22Rv1 (cell line): ENCODE measurements at regions not wholly inside any gene's neighbourhood (a gene's known extent, or its start where the extent isn't known, plus 50 kb on each side); places are given as distances from the start of the nearest gene placed in this dataset.

Experiments
- H3K27ac ChIP-seq: fragments of 450-650 bp; 2 replicates; pipeline ENCODE4 v1.5.1; 2017
- ZFX ChIP-seq: fragments of 450-650 bp; IDR thresholded peaks from 2 replicates; pipeline ENCODE4 v1.6.1; 2017; ENCODE audit warnings: antibody characterized with exemption, borderline replicate concordance
- TF ChIP-seq, protein P1 (sequence below): fragments of 450-650 bp; IDR thresholded peaks from 2 replicates; pipeline ENCODE4 v1.5.1; 2017; ENCODE audit warnings: mild to moderate bottlenecking

DNA sequence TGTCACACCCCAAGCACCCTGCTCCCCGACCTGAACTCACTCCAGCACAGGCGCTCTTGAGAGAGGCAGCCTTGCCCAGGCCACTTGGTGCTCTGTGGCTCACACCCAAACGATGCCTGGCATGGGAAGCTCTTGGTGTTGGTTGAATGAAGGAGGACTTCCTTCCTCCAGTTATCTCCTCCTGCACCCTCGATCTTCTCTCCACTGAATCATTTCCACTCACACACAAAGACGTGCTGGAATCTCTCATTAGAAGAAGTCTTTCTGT is 90.5 kb upstream of the TRIM2 start:
- no peak for TF ChIP-seq ZFX
- TF ChIP-seq, protein P1, sequence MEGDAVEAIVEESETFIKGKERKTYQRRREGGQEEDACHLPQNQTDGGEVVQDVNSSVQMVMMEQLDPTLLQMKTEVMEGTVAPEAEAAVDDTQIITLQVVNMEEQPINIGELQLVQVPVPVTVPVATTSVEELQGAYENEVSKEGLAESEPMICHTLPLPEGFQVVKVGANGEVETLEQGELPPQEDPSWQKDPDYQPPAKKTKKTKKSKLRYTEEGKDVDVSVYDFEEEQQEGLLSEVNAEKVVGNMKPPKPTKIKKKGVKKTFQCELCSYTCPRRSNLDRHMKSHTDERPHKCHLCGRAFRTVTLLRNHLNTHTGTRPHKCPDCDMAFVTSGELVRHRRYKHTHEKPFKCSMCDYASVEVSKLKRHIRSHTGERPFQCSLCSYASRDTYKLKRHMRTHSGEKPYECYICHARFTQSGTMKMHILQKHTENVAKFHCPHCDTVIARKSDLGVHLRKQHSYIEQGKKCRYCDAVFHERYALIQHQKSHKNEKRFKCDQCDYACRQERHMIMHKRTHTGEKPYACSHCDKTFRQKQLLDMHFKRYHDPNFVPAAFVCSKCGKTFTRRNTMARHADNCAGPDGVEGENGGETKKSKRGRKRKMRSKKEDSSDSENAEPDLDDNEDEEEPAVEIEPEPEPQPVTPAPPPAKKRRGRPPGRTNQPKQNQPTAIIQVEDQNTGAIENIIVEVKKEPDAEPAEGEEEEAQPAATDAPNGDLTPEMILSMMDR: no peak
- H3K27ac ChIP-seq: no peak overlapping the region

DNA sequence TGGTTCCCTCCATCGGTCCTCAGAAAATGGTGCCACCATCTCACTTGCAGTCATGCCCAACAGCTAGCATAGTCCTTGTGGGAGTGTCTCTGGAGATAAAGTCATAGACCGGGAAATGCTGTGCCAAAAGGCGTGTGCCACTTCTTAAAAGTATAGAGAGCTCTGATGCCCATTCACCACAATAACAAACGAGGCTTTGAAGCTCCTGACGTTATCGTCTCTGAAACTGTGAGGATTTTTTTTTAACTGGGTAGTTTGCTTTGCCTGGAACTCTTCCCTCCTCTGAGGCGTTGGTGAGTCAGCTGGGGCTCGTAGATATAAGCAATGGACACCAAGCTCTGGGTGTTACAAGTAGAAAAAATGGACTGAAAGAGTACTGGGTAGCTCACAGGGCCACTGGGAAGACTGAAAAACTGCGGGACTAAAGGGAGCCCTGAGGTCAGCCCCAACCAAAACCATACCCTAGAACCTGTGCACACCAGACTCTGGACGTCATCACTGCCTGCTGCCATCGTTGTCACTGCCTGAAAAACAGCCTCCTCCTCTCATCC is 89.4 kb upstream of the TRIM2 start:
- TF ChIP-seq, protein P1: no peak
- TF ChIP-seq ZFX: no peak
- H3K27ac ChIP-seq: no peak overlapping the region

DNA sequence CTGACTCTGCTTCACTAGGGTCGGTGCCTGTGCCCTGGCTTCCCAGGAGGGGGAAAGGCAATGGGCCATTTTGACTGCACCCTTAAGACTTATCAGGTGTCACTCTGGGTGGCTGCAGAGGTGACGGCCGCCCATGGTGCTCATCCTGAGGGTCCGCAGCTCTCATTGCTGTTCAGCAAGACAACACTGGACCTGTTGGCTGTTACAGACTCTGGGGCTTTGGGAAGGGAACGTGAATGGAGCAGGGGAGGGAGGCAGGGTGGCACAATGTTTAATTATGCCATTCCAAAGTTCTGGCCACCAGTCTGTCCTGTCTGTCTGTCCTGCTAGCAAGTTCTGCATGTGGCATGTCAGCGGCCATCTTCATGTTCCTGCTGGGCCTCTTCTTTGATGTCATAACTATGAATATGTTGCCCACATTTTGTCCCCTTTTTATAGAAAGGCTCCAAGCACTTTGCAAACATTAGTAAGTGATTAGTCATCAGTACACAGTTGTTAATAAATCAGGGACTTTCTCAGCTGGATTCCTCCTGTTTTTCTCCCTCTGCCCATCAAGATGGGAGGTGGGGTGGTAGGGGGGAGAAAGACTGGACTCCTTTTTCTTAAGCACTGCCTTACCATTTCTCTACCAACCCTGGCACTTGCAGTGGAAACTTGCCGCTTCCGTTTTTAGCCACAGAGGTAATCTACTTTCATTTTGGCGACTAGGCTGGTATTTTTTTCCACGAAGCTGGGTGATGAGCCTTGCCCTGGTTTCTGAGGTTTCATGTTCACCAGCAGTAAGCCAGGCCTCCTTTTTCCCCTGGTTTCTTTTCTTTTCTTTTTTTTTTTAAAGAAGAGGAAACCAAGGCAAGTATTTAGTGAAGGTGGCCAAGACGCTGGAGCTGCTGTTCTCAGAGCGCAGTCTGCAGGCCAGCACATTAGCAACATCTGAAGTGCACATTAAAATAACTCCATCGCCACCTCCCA is 88.6 kb upstream of the TRIM2 start:
- H3K27ac ChIP-seq: no peak overlapping the region
- TF ChIP-seq, protein P1: no peak
- no peak for TF ChIP-seq ZFX

DNA sequence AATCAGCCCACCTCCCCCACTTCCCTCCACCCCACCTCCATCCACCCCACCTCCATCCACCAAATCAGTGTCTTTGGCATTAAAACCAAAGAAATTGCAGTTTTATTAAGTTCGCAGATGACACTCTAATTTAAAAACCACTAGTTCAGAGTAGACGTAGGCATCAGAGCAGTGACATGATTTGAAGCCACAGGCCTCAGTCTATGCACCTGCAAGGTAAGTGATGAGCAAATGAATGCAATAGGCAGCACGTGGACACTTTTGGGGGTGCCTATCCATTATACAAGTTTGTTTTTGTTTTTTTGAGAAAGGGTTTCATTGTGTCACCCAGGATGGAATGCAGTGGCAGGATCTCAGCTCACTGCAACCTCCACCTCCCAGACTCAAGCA is 88.0 kb upstream of the TRIM2 start:
- no peak for TF ChIP-seq ZFX
- TF ChIP-seq, protein P1: no peak
- H3K27ac ChIP-seq: no peak overlapping the region

DNA sequence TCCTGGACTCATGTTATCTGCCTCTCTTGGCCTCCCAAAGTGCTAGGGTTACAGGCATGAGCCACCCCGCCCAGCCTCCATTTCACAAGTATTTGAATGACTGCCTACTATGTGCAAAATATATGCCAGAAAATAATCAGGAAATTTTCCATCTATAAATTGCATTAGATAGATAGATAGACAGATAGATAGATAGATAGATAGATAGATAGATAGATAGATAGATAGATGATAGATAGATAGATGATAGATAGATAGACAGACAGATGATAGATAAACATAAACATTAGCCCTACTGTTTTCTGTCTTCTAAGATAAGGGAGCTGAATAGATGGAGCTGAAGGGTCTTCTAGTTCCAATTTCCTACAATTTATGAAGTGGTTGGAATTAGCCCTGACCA is 87.4 kb upstream of the TRIM2 start:
- no peak for TF ChIP-seq ZFX
- TF ChIP-seq, protein P1: no peak
- no peak overlapping the region for H3K27ac ChIP-seq

DNA sequence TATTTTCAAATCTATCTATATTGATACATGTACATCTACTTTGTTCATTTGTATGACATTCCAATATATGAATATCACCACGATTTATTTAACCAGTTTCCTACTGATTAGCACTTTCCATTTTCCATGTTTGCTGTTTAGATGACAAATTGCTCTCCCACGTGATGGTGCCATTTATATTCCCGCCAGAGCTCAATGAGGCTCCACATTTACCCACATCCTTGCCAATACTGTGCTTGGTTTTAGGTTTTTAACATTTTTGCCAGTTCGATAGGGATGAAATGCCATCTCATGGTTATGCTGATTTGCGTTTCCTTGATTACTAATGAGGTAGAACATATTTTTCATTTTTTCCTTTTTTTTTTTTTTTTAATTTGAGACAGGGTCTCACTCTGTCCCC is 86.7 kb upstream of the TRIM2 start:
- no peak for TF ChIP-seq ZFX
- TF ChIP-seq, protein P1: no peak
- H3K27ac ChIP-seq: no peak overlapping the region

DNA sequence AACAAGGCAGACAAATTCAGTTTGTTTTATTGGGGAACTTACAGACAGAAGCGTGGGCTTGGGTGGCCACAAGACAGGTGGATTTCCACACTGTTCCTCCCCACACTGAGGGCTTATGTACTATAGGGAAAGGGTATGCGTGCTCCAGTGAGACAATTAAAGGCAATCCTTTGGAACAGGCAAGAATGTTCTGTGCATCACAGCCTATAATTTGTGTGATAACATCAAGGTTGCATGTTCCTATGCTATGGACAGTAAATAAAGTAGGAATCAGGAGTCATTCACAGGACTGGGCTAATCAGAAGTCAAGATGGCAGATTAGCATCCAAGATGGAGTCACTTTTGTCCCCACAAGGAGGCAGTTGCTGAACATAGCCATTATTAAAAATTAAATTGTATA is 84.6 kb upstream of the TRIM2 start:
- no peak for TF ChIP-seq ZFX
- TF ChIP-seq, protein P1: no peak
- no peak overlapping the region for H3K27ac ChIP-seq
